Activated T-helper 17 cell treated with anti-CD3 and anti-CD28 coated beads, Interleukin-2, amount 50 U/mL, for 72 hours (primary cell): ENCODE measurements at regions not wholly inside any gene's neighbourhood (a gene's known extent, or its start where the extent isn't known, plus 50 kb on each side); places are given as distances from the start of the nearest gene placed in this dataset.

Experiments used
- ATAC-seq: fragments of 150-1000 bp; cut with Tn5 transposase; replicated peaks from 2 replicates; pipeline ENCODE4 v1.10.0; 2021; ENCODE audit warnings: mild to moderate bottlenecking, moderate library complexity
- H3K27ac Mint-ChIP-seq: one replicate; pipeline ENCODE4 v1.8.0; 2022; ENCODE audit warnings: mixed read lengths
- H3K27me3 Mint-ChIP-seq: one replicate; pipeline ENCODE4 v1.8.0; 2022; ENCODE audit warnings: mixed read lengths
- H3K36me3 Mint-ChIP-seq: one replicate; pipeline ENCODE4 v1.8.0; 2022; ENCODE audit warnings: low read depth, mild to moderate bottlenecking, mixed read lengths
- H3K4me1 Mint-ChIP-seq: one replicate; pipeline ENCODE4 v1.8.0; 2022; ENCODE audit warnings: mixed read lengths
- H3K4me3 Mint-ChIP-seq: one replicate; pipeline ENCODE4 v1.8.0; 2022; ENCODE audit warnings: mild to moderate bottlenecking, mixed read lengths
- H3K9me3 Mint-ChIP-seq: one replicate; pipeline ENCODE4 v1.8.0; 2022; ENCODE audit warnings: mixed read lengths

DNA sequence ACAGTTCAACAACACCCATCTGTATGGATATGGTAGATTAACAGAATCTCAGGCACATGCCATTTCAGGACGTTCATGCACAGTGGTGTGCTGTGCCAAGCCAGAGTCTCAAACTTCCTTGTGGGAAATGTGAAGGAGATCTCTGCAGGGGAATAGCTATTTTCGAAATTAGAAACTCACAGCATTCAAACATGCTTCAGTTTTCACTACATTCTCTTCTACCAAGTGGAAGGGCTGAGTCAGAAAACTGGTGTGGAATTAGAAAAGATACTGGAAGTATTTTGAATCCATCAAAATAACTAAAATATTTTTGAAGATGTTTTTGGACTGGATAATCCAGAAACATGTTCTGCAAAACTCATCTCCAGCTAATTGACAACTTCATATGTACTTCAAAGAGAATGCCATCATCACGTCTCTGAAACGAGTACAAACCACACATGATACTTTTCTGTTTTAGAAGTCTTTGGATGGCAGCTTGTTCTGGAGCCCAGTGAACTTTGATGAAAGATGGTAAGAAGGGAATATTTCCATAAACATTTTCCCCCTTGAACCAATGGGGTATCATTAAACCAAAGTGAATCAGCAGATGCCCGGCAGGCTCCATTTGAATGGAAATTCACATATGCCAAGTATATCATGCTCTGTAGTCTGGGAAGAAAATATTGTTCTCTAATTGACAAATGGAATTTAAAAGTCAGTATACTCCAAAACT is 616.3 kb upstream of the IGFBP3 start:
- Mint-ChIP-seq H3K4me3 (no peak overlapping the region), H3K9me3 (peaks cover 10% of the 10 kb centered on the region), H3K27ac (no peak overlapping the region), H3K27me3 (no peaks in the 10 kb centered on the region), H3K4me1 (no peaks in the 10 kb centered on the region), H3K36me3 (no peaks in the 10 kb centered on the region)
- no peak for ATAC-seq

DNA sequence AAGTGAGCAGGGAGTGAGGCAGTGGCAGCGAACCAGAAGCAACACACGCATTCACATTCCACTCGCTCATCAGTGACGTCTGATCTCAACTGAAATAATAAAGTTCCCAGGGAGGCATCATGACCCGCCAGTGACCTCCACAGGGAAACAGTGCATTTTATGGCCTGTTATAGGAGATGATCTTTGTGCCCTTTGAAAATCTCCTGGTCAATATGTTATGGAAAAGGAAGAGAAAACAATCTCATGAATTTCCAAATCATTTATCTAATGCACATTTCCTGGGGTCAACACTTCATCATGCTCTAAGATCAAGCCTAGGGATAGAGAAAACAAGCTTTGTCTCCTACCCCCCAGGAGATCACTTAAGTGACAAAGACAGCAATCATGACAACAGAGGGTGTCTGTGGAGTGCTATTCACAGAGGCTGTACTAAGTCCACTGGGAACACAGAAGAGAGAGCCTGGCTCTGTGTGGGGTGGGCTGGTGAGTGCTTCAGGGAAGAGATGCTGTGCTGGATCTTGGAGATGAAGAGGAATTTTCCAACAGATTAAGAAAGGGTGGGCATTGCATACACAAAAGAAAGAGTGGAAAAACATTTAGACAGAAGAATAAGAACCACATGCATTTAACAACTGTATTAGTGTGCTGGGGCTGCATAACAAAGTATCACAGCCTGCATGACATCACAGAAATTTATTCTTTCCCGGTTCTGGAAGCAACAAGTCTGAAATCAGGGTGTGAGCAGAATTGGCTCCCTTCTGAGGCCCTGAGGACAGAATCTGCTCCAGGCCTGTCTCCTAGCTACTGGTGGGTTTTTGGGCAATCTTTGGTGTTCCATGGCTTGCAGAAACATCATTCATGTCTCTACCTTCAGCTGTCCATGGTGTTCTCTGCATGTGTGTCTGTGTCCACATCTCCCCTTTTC is 613.9 kb upstream of the IGFBP3 start:
- peaks cover 14% of the 10 kb centered on the region for H3K9me3 Mint-ChIP-seq
- H3K27me3 Mint-ChIP-seq: no peaks in the 10 kb centered on the region
- no peak for ATAC-seq
- no peaks in the 10 kb centered on the region for H3K36me3 Mint-ChIP-seq
- H3K4me3 Mint-ChIP-seq: no peak overlapping the region
- H3K4me1 Mint-ChIP-seq: no peaks in the 10 kb centered on the region
- H3K27ac Mint-ChIP-seq: no peak overlapping the region

DNA sequence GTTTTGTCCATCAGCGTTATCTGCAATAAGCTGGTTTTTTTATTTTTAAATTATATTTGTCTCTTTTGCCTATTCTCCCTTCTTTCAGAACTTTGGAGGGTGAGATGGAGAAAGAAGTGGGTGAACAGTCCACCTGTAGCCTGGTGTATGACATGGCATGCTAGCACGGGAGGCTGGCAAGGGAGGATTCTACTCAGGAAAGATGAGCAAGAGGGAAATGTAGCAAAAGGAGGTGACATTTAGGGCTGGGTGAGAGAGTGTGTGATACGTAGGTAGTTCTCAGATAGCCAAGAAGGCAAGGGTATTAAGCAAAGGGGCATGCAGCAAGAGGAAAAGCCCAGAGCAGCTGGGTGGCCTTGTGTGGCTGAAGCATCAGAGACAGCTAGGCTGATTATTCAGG is 612.9 kb upstream of the IGFBP3 start:
- Mint-ChIP-seq H3K9me3 (peaks cover 14% of the 10 kb centered on the region), H3K4me3 (no peak overlapping the region), H3K36me3 (no peaks in the 10 kb centered on the region), H3K27ac (no peak overlapping the region), H3K27me3 (no peaks in the 10 kb centered on the region), H3K4me1 (no peaks in the 10 kb centered on the region)
- ATAC-seq: no peak

DNA sequence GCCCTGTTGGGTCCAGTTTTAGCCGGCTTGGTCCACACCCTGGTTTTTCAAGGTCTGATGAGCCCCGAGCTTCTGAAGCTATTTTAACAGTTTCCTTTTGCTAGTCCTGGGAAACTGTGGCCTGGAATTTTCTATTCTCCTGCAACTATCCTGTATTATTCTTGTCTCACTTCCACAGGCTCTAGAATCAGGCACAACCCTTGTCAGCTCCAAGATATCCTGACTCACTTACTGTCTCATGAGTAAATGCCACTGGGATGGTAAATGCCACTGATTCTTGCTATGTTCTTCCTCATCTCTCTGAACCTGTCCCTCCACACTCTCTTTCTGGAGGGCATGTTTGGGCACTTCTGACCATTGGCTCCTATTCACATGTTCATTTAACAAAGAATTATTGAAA is 611.5 kb upstream of the IGFBP3 start:
- Mint-ChIP-seq H3K4me1 (no peaks in the 10 kb centered on the region), H3K27me3 (no peaks in the 10 kb centered on the region), H3K36me3 (no peaks in the 10 kb centered on the region), H3K27ac (no peak overlapping the region), H3K4me3 (no peak overlapping the region), H3K9me3 (peaks cover 14% of the 10 kb centered on the region)
- no peak for ATAC-seq

DNA sequence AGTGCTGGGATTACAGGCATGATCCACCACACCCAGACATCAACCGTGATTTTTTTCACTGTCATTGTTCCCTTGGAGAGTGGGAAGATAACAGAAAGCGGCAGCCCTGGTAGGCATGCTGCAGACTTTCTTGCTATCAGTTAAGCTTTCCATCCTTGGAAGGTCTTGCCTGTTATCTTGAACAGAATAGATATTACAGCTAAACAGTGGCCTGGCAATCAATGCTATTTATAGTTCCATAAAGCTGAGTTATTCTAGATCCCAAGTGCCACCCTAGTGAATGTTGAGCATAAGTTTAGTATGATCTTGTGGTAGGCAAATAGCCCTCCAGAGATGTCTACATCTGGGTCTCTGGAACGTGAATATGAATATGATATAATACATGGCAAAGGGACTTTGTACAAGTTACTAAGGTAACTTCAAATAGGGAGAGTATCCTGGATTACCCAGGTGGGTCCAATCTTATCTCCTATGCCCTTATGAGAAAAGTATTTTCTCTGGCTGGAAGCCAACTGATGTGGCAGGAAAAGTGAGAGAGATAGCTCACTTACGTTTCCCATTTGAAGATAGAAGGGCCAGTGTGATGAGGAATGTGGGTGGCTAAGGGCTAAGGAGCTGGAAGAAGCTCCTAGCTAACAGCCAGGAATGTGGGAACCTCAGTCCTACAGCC is 609.1 kb upstream of the IGFBP3 start:
- Mint-ChIP-seq H3K4me1 (no peaks in the 10 kb centered on the region), H3K9me3 (peaks cover 18% of the 10 kb centered on the region), H3K36me3 (no peaks in the 10 kb centered on the region), H3K4me3 (no peak overlapping the region), H3K27me3 (no peaks in the 10 kb centered on the region), H3K27ac (no peak overlapping the region)
- no peak for ATAC-seq

DNA sequence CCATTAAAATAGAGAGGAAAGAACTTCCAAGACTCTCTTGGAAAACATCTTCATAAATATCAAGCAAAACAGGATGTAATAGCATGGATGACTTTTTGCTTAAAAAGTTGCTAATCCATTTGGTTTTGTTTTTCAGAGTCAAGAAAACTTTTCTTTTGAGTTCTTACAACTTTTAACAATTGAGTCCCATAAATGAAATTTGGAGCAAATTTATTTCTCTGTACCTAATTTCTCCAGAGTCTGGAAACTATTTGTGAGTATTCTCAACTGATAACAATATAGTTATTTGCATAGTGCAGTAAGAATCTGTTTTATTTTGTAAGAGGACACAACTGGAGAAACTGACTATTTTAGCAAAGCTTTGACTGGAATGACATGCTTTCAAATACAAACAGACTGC is 606.3 kb upstream of the IGFBP3 start:
- no peak overlapping the region for H3K27ac Mint-ChIP-seq
- H3K27me3 Mint-ChIP-seq: no peaks in the 10 kb centered on the region
- H3K36me3 Mint-ChIP-seq: no peaks in the 10 kb centered on the region
- no peak overlapping the region for H3K4me3 Mint-ChIP-seq
- no peaks in the 10 kb centered on the region for H3K4me1 Mint-ChIP-seq
- ATAC-seq: no peak
- H3K9me3 Mint-ChIP-seq: peaks cover 8% of the 10 kb centered on the region

DNA sequence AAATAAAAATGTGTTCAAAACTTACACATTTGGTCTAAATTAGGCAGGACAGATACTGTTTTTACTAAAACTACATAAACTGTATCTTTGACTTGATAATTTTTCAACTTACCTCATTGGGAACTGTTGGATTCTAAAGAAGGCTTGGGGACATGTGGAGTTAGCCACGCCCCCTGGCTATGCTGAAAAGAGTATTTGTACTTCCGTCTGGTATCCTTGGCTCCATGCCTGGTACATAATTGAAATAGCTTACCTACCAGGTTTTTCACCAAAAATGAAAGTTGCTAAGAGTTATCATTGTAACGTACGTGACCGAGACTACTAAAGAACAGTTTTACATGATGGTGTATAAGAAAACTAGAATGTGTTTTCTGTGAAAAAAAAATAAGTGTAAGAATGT is 604.8 kb upstream of the IGFBP3 start:
- Mint-ChIP-seq H3K4me1 (no peaks in the 10 kb centered on the region), H3K27me3 (peaks cover 3% of the 10 kb centered on the region), H3K36me3 (no peaks in the 10 kb centered on the region), H3K9me3 (peaks cover 8% of the 10 kb centered on the region), H3K4me3 (no peak overlapping the region), H3K27ac (no peak overlapping the region)
- ATAC-seq: no peak

DNA sequence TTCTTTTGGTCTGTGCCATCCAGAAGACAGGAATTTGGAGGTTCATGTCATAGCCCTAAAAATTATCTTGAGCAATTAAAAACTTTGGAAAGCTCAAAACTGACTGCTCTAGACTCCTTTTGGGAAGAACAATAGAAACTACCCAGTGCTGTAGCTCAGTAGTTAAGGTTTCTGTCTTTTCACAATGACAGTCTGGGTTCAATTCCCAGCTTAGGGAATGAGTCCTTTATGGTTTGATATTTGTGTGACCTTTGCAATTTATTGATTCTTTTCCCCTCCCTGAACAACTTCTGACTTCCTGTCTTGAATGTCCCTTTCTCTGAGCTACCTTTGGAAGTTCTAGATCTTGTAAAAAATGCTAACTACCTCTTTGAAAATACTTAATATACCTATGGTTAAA is 603.3 kb upstream of the IGFBP3 start:
- H3K4me1 Mint-ChIP-seq: no peaks in the 10 kb centered on the region
- no peaks in the 10 kb centered on the region for H3K36me3 Mint-ChIP-seq
- H3K9me3 Mint-ChIP-seq: peaks cover 8% of the 10 kb centered on the region
- ATAC-seq: no peak
- peaks cover 3% of the 10 kb centered on the region for H3K27me3 Mint-ChIP-seq
- no peak overlapping the region for H3K27ac Mint-ChIP-seq
- no peak overlapping the region for H3K4me3 Mint-ChIP-seq

DNA sequence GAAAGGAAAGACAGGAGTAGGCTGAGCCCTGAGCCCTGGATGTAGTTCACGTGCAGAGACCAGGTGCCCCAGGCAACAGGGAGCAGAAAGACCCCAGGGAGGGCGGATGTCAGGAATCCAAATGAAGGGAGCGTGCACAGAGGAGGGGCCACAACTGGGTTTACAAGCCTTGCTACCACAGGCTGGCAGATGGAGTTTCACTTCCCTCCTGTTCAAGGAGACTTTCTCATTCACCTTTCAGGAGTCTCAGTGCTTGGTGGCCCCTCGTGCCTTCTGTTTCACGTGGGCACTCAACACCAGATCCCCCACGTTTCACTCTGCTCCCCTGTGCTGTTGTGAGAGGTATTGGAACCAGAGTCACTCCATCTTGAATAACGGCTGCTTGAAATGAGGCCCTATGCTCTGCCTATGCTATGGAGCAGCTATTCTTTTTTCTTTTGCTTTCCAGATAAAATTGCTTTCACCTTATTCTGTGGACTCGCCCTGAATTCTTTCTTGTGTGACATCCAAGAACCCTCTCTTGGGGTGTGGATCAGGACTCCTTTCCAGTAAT is 601.4 kb upstream of the IGFBP3 start:
- Mint-ChIP-seq H3K4me3 (no peak overlapping the region), H3K27me3 (peaks cover 3% of the 10 kb centered on the region), H3K4me1 (no peaks in the 10 kb centered on the region), H3K9me3 (peaks cover 8% of the 10 kb centered on the region), H3K36me3 (no peaks in the 10 kb centered on the region), H3K27ac (no peak overlapping the region)
- ATAC-seq: no peak

DNA sequence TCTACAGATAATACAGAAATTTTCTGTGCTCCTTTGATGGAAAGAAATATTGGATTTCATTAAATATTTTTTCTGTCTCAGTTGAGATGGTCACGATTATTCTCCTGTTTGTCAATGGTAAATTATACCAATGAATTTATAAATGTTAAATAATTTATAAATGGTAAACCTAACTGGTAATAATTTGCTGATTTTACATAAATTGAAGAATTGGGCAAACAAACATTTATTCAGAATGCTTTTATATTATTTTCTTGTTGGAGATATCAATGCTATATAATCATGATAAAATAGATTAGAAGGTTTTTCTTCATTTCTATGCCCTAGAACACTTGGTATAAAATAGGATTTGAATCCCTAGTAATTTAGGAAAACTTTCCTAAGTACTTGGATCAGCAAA is 597.6 kb upstream of the IGFBP3 start:
- Mint-ChIP-seq H3K27ac (no peak overlapping the region), H3K36me3 (no peaks in the 10 kb centered on the region), H3K27me3 (peaks cover 3% of the 10 kb centered on the region), H3K4me3 (no peak overlapping the region), H3K4me1 (no peaks in the 10 kb centered on the region), H3K9me3 (peaks cover 4% of the 10 kb centered on the region)
- ATAC-seq: no peak

DNA sequence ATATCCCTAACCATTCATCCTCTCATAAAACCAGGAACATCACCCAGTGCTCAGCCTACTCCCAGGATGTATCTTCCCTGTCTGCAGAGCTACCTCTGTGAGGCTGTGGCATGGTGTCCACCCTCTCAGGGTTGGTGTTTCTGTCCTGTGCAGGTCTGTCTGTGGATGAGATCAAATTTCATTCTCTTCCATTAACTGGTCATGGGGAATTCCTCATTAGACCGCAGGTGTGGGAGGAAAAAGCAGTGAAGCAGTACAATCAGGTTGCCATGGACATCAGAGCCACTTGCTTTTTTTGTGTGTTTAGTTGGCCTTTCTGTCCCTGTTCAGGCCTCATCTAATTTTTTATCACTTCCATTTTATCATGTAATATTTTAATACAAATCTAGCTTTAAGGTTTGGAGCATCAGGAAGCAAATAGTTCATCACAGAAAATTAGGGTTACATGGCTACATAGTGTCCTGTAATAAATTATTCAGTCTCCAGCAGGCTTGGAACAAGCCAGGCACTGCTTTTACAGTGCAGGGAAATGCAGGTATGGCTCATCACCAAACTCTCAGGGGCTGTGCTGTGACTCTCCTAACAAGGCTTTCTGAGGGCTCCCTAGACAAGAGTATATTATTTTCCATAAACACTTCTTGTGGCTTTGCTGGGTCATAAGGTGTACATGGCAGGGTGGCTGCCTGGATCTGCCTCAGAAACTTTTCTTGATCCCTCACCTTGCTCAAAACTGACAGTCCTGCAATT is 594.9 kb upstream of the IGFBP3 start:
- H3K27ac Mint-ChIP-seq: no peak overlapping the region
- no peak overlapping the region for H3K4me3 Mint-ChIP-seq
- H3K4me1 Mint-ChIP-seq: no peaks in the 10 kb centered on the region
- H3K27me3 Mint-ChIP-seq: no peaks in the 10 kb centered on the region
- ATAC-seq: no peak
- H3K9me3 Mint-ChIP-seq: no peaks in the 10 kb centered on the region
- H3K36me3 Mint-ChIP-seq: no peaks in the 10 kb centered on the region

DNA sequence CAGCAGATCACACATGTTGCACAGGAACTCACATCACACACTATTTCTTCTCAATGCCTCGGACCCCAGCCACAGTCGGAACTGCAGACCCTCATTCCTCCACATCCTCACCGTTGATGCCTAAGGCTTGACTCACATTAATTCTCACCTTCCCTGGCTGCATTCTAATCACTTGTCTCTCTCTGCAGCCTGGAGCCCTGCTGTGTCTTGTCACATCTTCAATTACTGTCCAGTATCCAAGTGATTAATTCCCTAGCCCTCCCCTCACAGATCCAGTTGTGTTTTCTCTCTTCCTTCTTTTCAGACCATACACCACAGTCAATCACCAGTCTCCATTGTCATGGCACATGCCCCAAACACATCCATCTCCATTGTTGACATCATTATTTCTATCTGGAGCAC is 592.4 kb upstream of the IGFBP3 start:
- no peaks in the 10 kb centered on the region for H3K27me3 Mint-ChIP-seq
- no peak for ATAC-seq
- no peaks in the 10 kb centered on the region for H3K4me1 Mint-ChIP-seq
- H3K36me3 Mint-ChIP-seq: no peaks in the 10 kb centered on the region
- H3K4me3 Mint-ChIP-seq: no peak overlapping the region
- H3K27ac Mint-ChIP-seq: no peak overlapping the region
- H3K9me3 Mint-ChIP-seq: no peaks in the 10 kb centered on the region

DNA sequence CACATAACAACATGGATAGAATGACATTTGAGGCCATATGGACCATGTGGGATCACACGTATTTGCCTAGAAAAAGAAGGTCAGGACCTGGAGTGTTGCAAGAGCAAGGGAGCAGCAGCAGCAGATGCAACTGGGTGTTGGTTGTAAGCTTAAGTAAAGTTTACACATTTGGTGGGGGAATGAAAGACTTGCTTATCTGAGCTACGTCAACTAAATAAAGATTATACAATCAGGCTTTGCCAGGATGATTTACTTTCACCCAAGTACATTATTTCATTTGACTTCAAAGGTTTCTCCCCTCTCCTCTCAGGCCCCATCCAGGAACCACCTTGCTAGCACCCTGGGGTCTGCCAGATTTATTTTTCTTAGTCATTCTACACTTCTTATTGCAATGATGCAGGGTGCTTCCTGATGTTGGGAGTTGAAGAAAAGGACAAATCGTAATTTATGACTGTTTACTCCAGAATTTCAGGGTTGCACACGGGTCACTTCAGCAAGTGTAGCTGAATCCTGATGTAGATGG is 591.9 kb upstream of the IGFBP3 start:
- no peak for ATAC-seq
- no peaks in the 10 kb centered on the region for H3K36me3 Mint-ChIP-seq
- no peaks in the 10 kb centered on the region for H3K4me1 Mint-ChIP-seq

More for the DNA sequence above, 591.9 kb upstream of the IGFBP3 start:
- no peak overlapping the region for H3K27ac Mint-ChIP-seq
- H3K4me3 Mint-ChIP-seq: no peak overlapping the region
- no peaks in the 10 kb centered on the region for H3K27me3 Mint-ChIP-seq
- H3K9me3 Mint-ChIP-seq: no peaks in the 10 kb centered on the region
